Activated effector memory CD4-positive, alpha-beta T cell treated with Interleukin-2 at 50 U/mL for 16 hours (primary cell): ENCODE measurements at regions not wholly inside any gene's neighbourhood (a gene's known extent, or its start where the extent isn't known, plus 50 kb on each side); places are given as distances from the start of the nearest gene placed in this dataset.

Source experiments
- DNase-seq: peaks from one replicate; pipeline ENCODE4 v3.0.0-alpha.2; 2020

DNA sequence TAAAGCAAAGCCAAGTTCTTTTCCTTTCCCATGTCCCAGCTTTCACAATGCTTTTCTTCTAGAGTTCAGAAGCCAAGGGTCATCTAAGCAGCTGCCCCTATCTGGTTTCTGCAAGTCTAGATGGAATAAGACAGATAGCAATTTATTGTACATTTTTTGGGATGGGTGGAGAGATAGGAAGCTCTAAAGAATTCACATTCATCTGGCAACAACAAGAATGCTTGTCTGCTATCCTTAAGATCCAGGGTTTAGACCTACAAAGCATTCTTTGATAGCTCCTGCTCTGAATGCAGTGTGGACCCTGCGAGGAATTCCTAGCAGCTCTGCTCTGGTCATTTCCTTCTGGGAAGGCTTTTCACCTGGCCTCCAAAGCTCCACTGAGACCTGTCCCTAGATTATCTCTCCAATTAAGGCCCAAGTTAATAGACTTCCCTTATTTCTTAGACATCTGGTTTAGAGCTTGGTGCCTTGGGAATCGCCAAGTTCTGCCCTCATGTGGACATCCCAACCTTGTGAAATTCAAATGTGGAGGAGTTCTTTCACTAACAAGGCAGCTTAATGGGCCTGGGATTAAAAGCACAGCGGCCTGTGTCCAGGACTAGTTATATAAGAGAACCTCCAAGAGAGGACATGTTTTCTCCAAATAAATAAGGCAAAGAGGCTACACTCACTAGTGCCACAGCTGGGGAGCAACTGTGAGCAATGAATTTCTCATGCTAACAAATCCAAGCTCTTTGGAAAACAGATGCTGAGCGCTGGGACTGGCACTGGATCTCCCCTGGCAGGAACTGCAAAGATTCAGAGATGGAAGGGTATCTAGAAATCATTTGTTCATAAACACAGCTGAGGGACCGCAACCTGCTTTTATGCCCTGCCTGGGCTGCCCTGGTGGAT lies 384.5 kb upstream of the DDHD1 start:
- DNase-seq: no peak

GRCh38 chr14:53536446-53536845 lies 383.3 kb upstream of the DDHD1 start:
- no peak for DNase-seq

DNA sequence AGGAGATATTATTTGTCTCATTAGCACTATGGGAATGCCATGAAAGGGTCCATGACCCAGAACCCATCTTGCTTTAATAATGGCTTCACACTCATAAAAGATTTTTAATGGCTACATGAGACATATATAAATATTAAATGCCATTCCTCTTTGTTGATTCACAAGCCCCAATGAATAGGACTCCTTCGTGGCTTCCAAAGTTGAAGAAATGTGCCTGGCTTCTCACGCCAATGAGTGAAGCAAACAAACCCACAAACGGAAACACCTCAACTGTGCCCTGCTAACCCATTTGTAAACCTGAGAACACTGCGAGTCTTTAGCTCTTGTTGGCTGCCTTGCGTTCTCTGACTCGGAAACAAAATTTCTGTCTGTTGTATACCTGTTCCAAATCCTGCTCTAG lies 381.7 kb upstream of the DDHD1 start:
- no peak for DNase-seq

- no peak for DNase-seq
These were observed 380.4 kb upstream of the DDHD1 start for GRCh38 chr14:53533384-53533970.

DNA sequence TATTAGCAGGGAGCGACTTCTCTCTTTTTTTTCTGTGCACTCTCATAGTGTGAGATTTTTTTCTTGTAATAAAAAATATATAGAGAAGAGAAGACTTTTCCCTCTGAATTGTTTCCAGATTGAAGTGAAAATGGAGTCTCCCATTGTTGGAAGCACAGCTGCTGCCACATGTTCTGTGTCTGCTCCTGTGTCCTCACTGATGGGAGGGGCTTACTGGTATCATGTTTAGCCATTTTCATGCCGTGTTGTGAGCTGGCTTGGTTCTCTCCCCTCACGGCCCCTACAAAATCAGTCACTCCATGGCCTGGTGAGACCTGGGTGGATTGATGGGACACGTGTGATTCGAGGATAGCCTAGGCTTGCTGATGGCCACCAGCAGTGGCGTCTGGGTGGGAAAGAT lies 379.7 kb upstream of the DDHD1 start:
- DNase-seq: no peak

DNA sequence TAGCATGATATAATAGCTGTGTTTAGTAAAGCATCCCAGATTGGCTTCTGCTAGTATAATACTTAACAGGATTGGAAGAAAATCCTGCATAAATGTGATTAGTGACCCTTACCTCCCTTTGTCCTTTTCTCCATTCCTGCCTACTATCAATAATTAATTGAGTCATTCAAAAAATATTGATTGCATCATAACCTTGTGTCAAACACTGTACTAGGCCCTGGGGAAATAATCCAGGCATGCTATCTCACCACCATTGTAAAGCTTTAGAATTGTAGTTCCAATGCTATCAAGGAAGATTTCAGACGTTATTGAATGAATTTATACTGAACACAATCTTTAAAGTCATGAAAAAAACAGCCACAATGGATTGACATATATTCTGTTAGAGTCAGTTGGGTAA lies 378.6 kb upstream of the DDHD1 start:
- no peak for DNase-seq

DNA sequence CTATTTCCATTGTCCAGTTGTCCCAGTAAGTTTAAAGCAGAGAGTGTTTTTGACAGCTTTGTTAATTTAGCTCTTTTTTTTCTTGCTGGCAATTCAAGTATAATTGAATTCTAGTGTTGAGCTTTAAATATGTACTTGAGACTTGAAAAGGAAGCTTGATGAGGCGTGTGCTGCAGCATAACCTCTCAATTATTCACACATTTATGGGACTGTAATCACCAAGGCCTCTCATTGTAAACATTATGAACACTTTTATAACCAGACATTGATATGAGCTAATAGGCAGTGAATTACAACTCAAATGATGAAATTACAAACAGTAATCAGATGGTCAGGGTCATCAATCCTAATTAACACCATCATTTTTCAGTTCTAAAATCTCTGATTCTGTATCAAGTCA lies 378.0 kb upstream of the DDHD1 start:
- DNase-seq: no peak

GRCh38 chr14:53529519-53529918 lies 376.4 kb upstream of the DDHD1 start:
- DNase-seq: no peak

GRCh38 chr14:53528185-53528671 lies 375.1 kb upstream of the DDHD1 start:
- no peak for DNase-seq

- no peak for DNase-seq
These were observed 373.1 kb upstream of the DDHD1 start for GRCh38 chr14:53526200-53526599.

DNA sequence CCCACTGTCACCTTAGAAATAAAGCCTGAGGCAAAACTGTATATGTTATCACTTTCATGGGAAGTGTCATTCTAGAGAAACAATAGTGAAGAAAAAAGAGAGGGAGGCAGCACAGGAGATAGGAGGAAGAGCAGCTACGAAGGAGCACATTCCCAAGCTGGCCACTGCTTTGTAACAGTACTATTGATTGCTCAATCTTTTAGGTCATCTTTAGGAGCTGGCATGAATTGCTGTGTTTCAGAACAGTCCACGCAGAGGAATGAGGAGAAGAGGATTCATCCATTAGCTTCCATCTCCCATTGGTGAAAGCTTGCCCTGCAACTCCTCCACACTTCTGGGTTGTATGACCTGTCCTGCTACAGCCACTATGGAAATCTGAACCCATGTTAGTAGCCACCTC lies 372.5 kb upstream of the DDHD1 start:
- no peak for DNase-seq

DNA sequence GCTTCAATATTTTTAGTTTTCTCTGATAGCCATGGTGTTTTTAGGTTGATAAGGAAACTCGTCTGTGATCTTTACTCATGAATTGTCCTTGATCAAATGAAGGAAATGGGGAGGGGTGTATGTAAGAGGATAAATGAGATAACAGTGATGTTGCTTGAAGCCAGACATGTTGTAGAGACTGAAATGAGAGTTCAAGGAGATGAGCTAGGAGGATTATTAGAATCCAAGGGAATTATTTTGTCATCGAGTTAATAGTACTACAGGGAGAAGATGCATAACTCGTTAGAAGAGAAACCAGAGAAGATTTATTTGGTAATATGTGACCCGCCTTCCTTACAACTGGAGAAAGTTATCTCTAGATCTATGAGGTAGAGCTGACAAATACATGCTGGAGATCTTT lies 371.3 kb upstream of the DDHD1 start:
- DNase-seq: no peak

GRCh38 chr14:53523226-53523625 lies 370.1 kb upstream of the DDHD1 start:
- no peak for DNase-seq

- DNase-seq: no peak
These were observed 367.2 kb upstream of the DDHD1 start for GRCh38 chr14:53520078-53520928.

- DNase-seq: no peak
These were observed 366.0 kb upstream of the DDHD1 start for GRCh38 chr14:53519137-53519536.

- no peak for DNase-seq
These were observed 364.3 kb upstream of the DDHD1 start for GRCh38 chr14:53517270-53517960.

DNA sequence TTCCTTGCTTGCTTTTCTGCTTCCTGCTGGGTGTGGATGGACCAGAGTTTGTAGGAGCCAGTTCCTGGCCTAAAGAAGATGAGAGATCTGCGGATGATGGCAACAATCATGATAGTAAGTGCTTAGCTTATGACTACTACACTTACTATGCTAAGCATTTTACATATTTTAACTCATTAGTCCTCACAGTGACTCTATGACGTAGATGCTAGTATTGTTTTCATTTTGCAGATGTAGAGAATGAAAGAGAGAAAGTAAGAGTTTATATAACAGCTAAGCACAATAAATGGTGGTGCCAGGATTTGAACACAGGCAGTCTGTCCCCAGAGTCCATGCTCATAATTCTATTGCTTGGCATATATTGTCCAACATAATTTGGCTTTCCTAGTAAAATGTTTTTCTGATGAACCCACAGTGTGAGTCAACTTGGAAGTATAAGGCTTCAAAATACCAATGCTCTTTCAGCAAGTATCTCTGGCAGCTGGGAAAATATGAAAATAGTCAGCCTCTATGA lies 363.2 kb upstream of the DDHD1 start:
- DNase-seq: no peak

- no peak for DNase-seq
These were observed 362.2 kb upstream of the DDHD1 start for GRCh38 chr14:53515276-53515675.

GRCh38 chr14:53514197-53514596 lies 361.1 kb upstream of the DDHD1 start:
- no peak for DNase-seq

DNA sequence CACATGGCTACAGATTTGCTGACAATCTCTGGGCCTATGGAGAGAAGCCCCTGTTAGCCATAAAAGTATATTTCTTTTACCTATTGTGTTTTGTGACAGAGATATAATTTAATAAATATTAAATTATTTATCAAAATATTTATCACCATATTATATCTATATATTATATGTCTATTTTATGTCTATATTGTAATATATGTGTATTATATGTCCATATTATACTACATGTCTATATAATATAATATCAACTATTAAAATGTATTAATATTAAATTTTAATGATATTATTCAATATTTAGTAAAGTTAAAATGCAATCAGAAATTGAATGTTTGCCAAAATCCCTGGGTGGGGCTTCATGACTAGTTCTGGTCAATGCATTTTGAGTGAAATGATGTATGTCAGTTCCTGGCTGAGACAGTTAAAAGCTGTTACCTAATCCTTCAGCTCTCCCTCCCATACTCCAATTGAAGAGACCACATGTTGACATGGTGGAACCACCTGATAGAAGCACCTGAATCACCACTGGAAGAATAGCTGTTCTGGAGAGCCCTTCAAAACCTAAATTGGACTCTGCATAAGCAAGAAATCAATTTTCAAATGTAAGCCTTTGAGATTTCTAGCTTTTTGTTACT lies 357.3 kb upstream of the DDHD1 start:
- no peak for DNase-seq

DNA sequence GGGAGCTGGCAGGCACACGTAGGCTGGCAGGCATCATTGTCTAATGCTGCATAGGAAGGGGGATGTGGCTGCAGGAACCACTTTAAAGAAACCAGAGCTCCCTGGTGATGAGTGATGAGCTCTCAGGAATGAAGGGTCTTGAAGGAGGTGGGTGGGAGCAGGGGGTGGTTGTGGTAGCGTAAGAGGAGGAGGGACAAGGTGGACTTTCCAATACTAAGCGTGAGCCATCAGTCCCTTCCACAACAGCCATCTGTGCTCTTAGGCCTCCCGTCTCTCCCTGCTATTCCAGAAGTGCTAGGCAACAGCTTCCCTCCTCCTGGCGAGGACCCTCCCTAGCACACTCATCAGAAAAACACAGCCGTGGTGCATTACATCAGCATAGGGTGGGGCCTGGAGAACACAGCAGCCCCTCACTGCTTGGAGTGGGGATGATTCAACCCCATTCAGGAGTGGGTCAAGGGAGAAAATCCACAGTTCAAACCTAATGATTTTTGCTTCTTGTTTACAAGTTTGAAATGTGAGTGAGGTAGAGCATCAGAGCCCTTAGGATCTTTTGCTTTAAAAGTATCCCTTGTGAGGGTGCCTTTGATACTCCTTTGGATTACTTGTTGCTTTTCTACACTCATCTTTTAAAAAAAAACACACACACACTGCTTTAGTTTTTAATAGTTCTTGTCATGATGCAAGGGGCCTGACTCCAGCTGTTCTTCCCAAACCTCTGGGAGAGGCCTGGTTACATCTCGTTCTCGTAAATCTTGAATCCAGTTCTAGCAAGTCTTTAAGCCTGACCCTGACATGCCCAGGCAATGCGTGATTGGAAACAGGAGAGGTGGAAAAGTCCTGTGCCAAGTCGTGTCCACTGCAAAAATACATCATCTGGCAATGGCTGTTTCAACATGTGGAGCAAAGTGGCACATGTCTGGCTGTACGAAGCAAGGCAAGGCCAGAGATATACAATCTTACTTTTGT lies 356.4 kb upstream of the DDHD1 start:
- no peak for DNase-seq
